GM18868 (cell line): ENCODE measurements at regions not wholly inside any gene's neighbourhood (a gene's known extent, or its start where the extent isn't known, plus 50 kb on each side); places are given as distances from the start of the nearest gene placed in this dataset.
"Not testable (repeated sequence)": the region's sequence is repeated elsewhere in the genome, so short reads cannot be mapped to it uniquely, and the experiment has no call there.

Experiments
- ATAC-seq: cut with Tn5 transposase; IDR thresholded peaks from one replicate; pipeline ENCODE4 v1.9.1; 2021; ENCODE audit warnings: mild to moderate bottlenecking, moderate library complexity; ENCODE audit not compliant: unreplicated experiment

GRCh38 chr1:163472651-163473248, 151.0 kb downstream of the NUF2 start:
- ATAC-seq = no peak

- no peak for ATAC-seq
Measured at GRCh38 chr1:163477276-163477830, 155.6 kb downstream of the NUF2 start.

DNA sequence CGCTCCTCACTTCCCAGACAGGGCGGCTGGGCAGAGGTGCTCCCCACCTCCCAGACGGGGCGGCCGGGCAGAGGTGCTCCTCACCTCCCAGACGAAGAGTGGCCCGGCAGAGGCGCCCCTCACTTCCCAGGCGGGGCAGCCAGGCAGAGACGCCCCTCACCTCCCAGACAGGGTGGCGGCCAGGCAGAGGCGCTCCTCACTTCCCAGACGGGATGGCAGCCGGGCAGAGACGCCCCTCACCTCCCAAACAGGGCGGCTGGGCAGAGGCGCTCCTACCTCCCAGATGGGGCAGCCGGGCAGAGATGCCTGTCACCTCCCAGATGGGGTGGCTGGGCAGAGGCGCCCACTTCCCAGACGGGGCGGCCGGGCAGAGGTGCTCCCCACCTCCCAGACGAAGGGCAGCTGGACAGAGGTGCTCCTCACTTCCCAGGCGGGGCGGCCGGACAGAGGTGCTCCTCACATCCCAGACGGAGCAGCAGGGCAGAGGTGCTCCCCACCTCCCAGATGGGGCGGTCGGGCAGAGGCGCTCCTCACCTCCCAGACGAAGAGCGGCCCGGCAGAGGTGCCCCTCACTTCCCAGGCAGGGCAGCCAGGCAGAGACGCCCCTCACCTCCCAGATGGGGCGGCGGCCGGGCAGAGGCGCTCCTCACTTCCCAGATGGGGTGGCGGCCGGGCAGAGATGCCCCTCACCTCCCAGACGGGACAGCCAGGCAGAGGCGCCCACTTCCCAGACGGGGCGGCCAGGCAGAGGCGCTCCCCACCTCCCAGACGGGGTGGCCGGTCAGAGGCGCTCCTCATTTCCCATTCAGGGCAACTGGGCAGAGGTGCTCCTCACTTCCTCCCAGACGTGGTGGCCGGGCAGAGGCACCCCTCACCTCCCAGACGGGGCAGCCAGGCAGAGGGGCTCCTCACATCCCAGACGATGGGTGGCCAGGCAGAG, 176.9 kb downstream of the NUF2 start:
- not testable (repeated sequence) for ATAC-seq

GRCh38 chr1:163504331-163504978, 182.7 kb downstream of the NUF2 start:
- ATAC-seq = no peak

GRCh38 chr1:163509114-163509513, 187.4 kb downstream of the NUF2 start:
- ATAC-seq = no peak

- no peak for ATAC-seq
Measured at GRCh38 chr1:163512349-163512989, 190.7 kb downstream of the NUF2 start.

GRCh38 chr1:163523375-163524029, 201.7 kb downstream of the NUF2 start:
- no peak for ATAC-seq

DNA sequence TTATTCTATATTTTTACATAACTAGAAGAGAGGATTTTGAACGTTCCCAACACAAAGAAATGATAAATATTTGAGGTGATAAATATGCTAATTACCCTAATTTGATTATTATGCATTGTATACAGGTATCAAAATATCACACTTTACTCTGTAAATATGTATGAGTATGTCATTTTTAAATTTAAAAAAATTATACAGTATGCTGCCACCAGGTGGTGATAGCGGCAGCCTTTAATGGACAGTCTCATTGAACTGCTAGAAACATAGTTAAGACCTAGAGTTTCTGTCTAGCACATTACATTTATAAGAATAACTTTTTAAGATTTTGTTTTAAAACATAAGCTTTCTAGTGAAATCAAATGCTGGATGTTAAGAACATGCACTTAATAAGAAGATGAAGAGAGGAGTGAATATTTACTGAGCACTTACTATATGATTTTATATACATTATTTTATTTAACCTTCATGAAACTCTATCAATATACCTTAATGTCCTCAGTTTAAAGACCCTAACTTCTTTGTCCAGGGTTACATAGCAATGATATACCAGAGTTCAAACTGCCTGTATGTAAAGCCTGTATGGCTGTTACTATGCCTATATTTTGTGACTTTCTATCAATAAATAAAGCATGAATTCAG, 207.1 kb downstream of the NUF2 start:
- ATAC-seq = peak; percentile 88

GRCh38 chr1:163531345-163531744, 209.6 kb downstream of the NUF2 start:
- ATAC-seq = no peak

- ATAC-seq = no peak
Measured at GRCh38 chr1:163535401-163535800, 213.6 kb downstream of the NUF2 start.

GRCh38 chr1:163535807-163536206, 214.1 kb downstream of the NUF2 start:
- ATAC-seq = no peak

DNA sequence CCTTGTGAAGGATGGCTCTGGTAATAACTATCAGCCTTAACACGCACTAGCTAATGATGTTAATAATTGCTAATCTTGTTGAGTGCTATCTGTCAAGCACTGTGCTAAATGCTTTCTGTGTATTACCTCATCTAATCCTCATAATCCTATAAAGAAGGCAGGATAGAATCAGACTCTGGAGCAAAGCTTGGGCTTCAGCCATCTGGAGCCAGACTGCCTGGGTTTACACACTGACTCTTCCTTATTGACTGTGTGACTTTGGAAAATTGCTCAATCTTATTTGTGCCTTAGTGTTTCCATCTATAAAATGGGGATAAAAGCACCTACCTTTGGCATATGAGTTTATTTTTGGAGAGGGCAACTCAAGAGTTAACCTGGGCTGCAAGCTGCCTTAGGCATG, 216.1 kb downstream of the NUF2 start:
- no peak for ATAC-seq

DNA sequence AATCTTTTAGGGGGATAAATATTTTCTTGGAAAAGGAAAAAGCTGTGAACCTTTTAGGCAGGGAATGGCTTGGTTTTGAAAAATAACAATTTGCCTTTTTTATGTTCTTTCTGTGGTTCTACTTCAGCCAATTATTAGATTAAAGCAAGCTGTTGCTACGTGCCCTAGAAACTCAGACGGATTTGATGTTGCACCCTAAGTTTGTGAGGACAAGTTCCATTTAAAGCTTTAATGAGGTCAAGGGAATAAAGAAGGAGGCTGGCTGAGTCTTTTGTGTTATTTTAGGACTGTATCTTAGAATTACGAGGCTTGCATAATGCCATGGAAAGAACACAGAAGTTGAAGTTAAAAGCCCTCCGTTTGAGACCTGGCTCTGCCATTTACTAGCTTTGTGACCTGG, 216.9 kb downstream of the NUF2 start:
- ATAC-seq = no peak

- no peak for ATAC-seq
Measured at GRCh38 chr1:163540727-163541126, 219.0 kb downstream of the NUF2 start.

DNA sequence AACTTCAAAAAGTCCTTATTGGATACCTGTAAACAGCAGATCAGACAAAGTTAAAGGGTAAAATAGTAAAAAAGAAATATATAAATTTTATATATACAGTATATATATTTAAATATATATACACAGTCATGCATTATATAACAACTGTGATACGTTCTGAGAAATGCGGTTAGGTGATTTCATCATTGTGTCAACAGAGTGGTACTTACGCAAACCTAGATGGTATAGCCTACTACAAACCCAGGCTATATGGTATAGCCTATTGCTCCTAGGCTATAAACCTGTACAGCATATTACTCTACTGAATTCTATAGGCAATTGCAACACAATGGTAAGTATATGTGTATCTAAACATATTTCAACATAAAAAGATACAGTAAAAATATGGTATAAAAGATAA, 222.7 kb downstream of the NUF2 start:
- ATAC-seq = no peak

- ATAC-seq = no peak
Measured at GRCh38 chr1:163558162-163558561, 236.4 kb downstream of the NUF2 start.

- ATAC-seq = no peak
Measured at GRCh38 chr1:163561580-163562295, 240.0 kb downstream of the NUF2 start.

- ATAC-seq = no peak
Measured at GRCh38 chr1:163562355-163562754, 240.6 kb downstream of the NUF2 start.

DNA sequence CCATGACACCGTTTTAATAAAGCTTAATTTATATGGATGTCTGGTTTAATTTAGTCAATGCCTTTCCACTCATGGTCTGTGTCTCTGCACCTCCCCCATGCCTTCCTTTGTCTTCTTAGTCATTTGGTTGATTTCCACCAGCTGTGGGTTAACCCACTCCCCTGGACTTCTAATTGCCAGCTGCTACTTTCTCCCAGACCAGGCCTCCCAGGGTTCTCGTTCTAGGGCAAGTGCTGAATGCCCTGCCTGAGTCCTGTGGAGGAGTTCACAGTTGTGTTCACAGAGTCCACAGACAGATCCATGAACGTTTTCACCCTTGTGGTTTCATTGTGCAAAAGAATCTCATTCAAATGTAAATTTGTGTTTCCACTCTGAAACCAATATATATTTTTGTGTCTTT, 243.4 kb downstream of the NUF2 start:
- no peak for ATAC-seq
